Ovary (tissue), 3 donors: ENCODE measurements at regions not wholly inside any gene's neighbourhood (a gene's known extent, or its start where the extent isn't known, plus 50 kb on each side); places are given as distances from the start of the nearest gene placed in this dataset.

Source experiments
- CTCF ChIP-seq, 3 donors: fragments of 450-650 bp in 2 of 3; fragments of 200-600 bp in 1 of 3; IDR thresholded peaks; one replicate each; pipeline versions ENCODE4 v1.5.1 to v1.8.0; 2016 to 2022; ENCODE audit warnings: antibody characterized with exemption in 3 of 3, mild to moderate bottlenecking in 1 of 3
- EP300 ChIP-seq: sonication (generic); formaldehyde crosslinking; IDR thresholded peaks from one replicate; pipeline ENCODE4 v1.6.1; 2017; ENCODE audit warnings: antibody characterized with exemption
- POLR2A ChIP-seq: fragments of 450-650 bp; IDR thresholded peaks from one replicate; pipeline ENCODE4 v1.6.1; 2017; ENCODE audit warnings: antibody characterized with exemption, mild to moderate bottlenecking, moderate library complexity
- donor health status: DM: no; HTN: no; CAD: no.

GRCh38 chrX:790783-791360, 160.3 kb downstream of the SHOX start:
- TF ChIP-seq CTCF (IDR thresholded peaks at IDR 0.05): no peak
- TF ChIP-seq EP300: no peak
- TF ChIP-seq POLR2A: no peak
